ENCODE measurements at regions not wholly inside any gene's neighbourhood (a gene's known extent, or its start where the extent isn't known, plus 50 kb on each side); places are given as distances from the start of the nearest gene placed in this dataset.

DNA sequence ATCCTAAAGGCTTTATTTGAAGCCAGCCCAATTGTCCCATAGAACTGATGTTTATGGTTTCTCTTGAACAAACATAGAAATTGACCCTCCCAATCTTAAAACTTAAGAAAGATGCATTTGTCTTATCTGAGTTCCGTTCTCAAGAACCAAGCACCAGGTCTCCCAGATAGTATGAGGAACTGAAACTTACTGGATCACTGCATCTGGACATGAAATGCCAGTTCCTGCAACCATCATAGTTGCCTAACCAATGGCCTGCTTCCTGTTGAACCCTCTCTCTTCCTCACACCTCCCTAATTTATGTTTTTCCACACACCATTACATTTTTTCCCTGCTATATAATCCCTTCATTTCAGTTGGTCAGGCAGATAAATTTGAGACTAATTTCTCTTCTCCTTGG, 478.9 kb downstream of the HTR1A start:
- Histone ChIP-seq H3K27ac (ENCODE audit: low read depth, low read length, poor library complexity, severe bottlenecking) (no peak overlapping the region), H3K27me3 (ENCODE audit: insufficient read depth, low read length) (no peaks in the 10 kb centered on the region), H3K79me2 (ENCODE audit: insufficient read depth, low read length) (no peaks in the 10 kb centered on the region), H3K36me3 (ENCODE audit: insufficient read depth, low read length) (no peaks in the 10 kb centered on the region), H4K20me1 (ENCODE audit: insufficient read depth, low read length) (no peaks in the 10 kb centered on the region), H3K9me2 (ENCODE audit: low read depth, low read length) (no peaks in the 10 kb centered on the region), H3K4me1 (ENCODE audit: insufficient read depth, low read length, severe bottlenecking) (no peaks in the 10 kb centered on the region), H3K4me3 (ENCODE audit: low read depth, low read length, poor library complexity, severe bottlenecking) (no peak overlapping the region), H2AFZ (ENCODE audit: low read length) (no peak overlapping the region), H3K9ac (ENCODE audit: low read length) (no peak overlapping the region), H3K9me3 (ENCODE audit: low read length) (no peaks in the 10 kb centered on the region), H3F3A (ENCODE audit: insufficient read depth, low read length) (no peaks in the 10 kb centered on the region), H3K4me2 (ENCODE audit: low read length) (no peak overlapping the region)
- no peak for TF ChIP-seq EZH2 (IDR thresholded peaks at IDR 0.05; ENCODE audit: borderline replicate concordance, low read length)
- TF ChIP-seq, protein P1, sequence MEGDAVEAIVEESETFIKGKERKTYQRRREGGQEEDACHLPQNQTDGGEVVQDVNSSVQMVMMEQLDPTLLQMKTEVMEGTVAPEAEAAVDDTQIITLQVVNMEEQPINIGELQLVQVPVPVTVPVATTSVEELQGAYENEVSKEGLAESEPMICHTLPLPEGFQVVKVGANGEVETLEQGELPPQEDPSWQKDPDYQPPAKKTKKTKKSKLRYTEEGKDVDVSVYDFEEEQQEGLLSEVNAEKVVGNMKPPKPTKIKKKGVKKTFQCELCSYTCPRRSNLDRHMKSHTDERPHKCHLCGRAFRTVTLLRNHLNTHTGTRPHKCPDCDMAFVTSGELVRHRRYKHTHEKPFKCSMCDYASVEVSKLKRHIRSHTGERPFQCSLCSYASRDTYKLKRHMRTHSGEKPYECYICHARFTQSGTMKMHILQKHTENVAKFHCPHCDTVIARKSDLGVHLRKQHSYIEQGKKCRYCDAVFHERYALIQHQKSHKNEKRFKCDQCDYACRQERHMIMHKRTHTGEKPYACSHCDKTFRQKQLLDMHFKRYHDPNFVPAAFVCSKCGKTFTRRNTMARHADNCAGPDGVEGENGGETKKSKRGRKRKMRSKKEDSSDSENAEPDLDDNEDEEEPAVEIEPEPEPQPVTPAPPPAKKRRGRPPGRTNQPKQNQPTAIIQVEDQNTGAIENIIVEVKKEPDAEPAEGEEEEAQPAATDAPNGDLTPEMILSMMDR (IDR thresholded peaks at IDR 0.05; ENCODE audit: low read length) = no peak

DNA sequence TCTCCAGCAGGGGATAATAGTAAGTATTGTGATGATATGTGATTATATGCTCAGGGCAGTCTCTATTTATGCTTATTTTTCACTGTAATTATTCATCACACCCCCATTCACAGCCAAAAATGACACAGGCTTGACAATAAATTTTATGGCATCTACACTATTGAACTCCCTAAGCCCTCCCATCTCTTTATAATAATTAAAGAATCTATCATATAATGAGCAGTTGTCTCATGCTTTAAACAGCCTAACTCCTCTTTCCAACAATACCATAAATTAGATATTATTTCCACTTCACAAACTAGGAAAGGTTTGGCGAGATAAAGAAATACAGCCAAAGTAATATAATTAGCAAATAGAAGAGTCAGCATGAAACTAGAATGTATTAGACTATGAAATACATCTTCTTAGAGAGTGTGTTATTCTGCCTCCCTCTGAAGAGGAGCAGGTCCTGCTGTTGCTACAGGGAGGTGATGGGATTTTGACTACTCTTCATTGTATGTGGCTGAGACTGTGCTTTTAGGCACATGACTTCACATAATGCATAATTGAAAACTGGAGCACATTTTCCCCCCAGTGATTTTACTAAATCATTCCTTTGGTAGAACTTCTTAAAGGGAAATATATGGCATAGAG, 488.8 kb downstream of the HTR1A start:
- no peaks in the 10 kb centered on the region for H3K79me2 ChIP-seq (ENCODE audit: insufficient read depth, low read length)
- H3K4me3 ChIP-seq (ENCODE audit: low read depth, low read length, poor library complexity, severe bottlenecking) = no peak overlapping the region
- no peaks in the 10 kb centered on the region for H3K36me3 ChIP-seq (ENCODE audit: insufficient read depth, low read length)
- no peaks in the 10 kb centered on the region; the same call in 1 of the 2 replicates for H3K9me2 ChIP-seq (ENCODE audit: low read depth, low read length)
- H3K9ac ChIP-seq (ENCODE audit: low read length) = no peak overlapping the region
- H3K4me1 ChIP-seq (ENCODE audit: insufficient read depth, low read length, severe bottlenecking) = no peaks in the 10 kb centered on the region
- H3K4me2 ChIP-seq (ENCODE audit: low read length) = no peak overlapping the region
- no peaks in the 10 kb centered on the region for H3K9me3 ChIP-seq (ENCODE audit: low read length)
- H3K27ac ChIP-seq (ENCODE audit: low read depth, low read length, poor library complexity, severe bottlenecking) = no peak overlapping the region
- H3K27me3 ChIP-seq (ENCODE audit: insufficient read depth, low read length) = no peaks in the 10 kb centered on the region
- no peaks in the 10 kb centered on the region for H3F3A ChIP-seq (ENCODE audit: insufficient read depth, low read length)
- TF ChIP-seq, protein P1 (IDR thresholded peaks at IDR 0.05; ENCODE audit: low read length) = no peak
- no peak for TF ChIP-seq EZH2 (IDR thresholded peaks at IDR 0.05; ENCODE audit: borderline replicate concordance, low read length)
- no peaks in the 10 kb centered on the region for H4K20me1 ChIP-seq (ENCODE audit: insufficient read depth, low read length)
- H2AFZ ChIP-seq (ENCODE audit: low read length) = no peak overlapping the region

DNA sequence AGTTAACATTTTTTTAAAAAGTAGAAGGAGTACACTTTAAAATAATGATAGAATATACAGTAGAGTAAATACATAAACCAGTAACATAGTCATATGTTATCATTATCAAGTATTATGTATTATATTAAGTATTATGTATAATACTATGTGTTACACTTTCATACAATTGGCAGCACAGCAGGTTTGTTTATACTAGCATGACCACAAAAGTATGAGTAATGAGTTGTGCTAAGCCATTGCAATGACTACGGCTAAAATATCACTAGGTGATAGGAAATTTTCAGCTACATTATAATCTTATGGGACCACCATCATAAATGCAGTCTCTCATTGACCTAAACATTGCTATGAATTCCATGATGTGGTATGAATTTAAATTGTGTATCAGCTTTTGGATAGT, 506.0 kb downstream of the HTR1A start:
- H3K9ac ChIP-seq (ENCODE audit: low read length) = no peak overlapping the region
- no peaks in the 10 kb centered on the region for H3K79me2 ChIP-seq (ENCODE audit: insufficient read depth, low read length)
- H3K4me3 ChIP-seq (ENCODE audit: low read depth, low read length, poor library complexity, severe bottlenecking) = no peak overlapping the region
- H3F3A ChIP-seq (ENCODE audit: insufficient read depth, low read length) = no peaks in the 10 kb centered on the region
- no peak overlapping the region for H3K27ac ChIP-seq (ENCODE audit: low read depth, low read length, poor library complexity, severe bottlenecking)
- no peaks in the 10 kb centered on the region for H3K36me3 ChIP-seq (ENCODE audit: insufficient read depth, low read length)
- H3K9me2 ChIP-seq (ENCODE audit: low read depth, low read length) = no peaks in the 10 kb centered on the region
- no peaks in the 10 kb centered on the region for H3K4me1 ChIP-seq (ENCODE audit: insufficient read depth, low read length, severe bottlenecking)
- H3K27me3 ChIP-seq (ENCODE audit: insufficient read depth, low read length) = no peaks in the 10 kb centered on the region
- H2AFZ ChIP-seq (ENCODE audit: low read length) = no peak overlapping the region
- H3K4me2 ChIP-seq (ENCODE audit: low read length) = no peak overlapping the region
- no peaks in the 10 kb centered on the region for H3K9me3 ChIP-seq (ENCODE audit: low read length)
- H4K20me1 ChIP-seq (ENCODE audit: insufficient read depth, low read length) = no peaks in the 10 kb centered on the region
- TF ChIP-seq, protein P1 (IDR thresholded peaks at IDR 0.05; ENCODE audit: low read length) = no peak
- no peak for TF ChIP-seq EZH2 (IDR thresholded peaks at IDR 0.05; ENCODE audit: borderline replicate concordance, low read length)

All from OCI-LY1 (cell line).